Panc1 (cell line): ENCODE measurements at regions not wholly inside any gene's neighbourhood (a gene's known extent, or its start where the extent isn't known, plus 50 kb on each side); places are given as distances from the start of the nearest gene placed in this dataset.

Source experiments
- POLR2AphosphoS5 ChIP-seq: IDR thresholded peaks from 2 replicates; pipeline ENCODE4 v1.6.1; 2012; ENCODE audit warnings: mild to moderate bottlenecking, low read depth, low read length, moderate library complexity
- REST ChIP-seq, 2 experiments: IDR thresholded peaks; 2 replicates each; pipeline ENCODE4 v1.6.1; 2011 to 2012; ENCODE audit warnings: low read depth in 2 of 2, control low read depth in 1 of 2, low read length in 1 of 2, mild to moderate bottlenecking in 1 of 2, moderate library complexity in 1 of 2; ENCODE audit not compliant: insufficient read depth in 1 of 2
- SIN3A ChIP-seq: IDR thresholded peaks from 2 replicates; pipeline ENCODE4 v1.6.1; 2012; ENCODE audit warnings: low read depth, mild to moderate bottlenecking, low read length, moderate library complexity, borderline replicate concordance; ENCODE audit not compliant: insufficient read depth
- TCF7L2 ChIP-seq: IDR thresholded peaks from 2 replicates; pipeline ENCODE4 v1.6.1; 2011; ENCODE audit warnings: mild to moderate bottlenecking, low read depth, low read length, inconsistent platforms
- TF ChIP-seq, protein P1 (sequence below): fragments of 450-650 bp; IDR thresholded peaks from 2 replicates; pipeline ENCODE4 v1.5.1; 2017; ENCODE audit warnings: mild to moderate bottlenecking

GRCh38 chr2:196403471-196403870, 232.1 kb upstream of the STK17B start:
- TF ChIP-seq, protein P1, sequence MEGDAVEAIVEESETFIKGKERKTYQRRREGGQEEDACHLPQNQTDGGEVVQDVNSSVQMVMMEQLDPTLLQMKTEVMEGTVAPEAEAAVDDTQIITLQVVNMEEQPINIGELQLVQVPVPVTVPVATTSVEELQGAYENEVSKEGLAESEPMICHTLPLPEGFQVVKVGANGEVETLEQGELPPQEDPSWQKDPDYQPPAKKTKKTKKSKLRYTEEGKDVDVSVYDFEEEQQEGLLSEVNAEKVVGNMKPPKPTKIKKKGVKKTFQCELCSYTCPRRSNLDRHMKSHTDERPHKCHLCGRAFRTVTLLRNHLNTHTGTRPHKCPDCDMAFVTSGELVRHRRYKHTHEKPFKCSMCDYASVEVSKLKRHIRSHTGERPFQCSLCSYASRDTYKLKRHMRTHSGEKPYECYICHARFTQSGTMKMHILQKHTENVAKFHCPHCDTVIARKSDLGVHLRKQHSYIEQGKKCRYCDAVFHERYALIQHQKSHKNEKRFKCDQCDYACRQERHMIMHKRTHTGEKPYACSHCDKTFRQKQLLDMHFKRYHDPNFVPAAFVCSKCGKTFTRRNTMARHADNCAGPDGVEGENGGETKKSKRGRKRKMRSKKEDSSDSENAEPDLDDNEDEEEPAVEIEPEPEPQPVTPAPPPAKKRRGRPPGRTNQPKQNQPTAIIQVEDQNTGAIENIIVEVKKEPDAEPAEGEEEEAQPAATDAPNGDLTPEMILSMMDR: no peak
- TF ChIP-seq SIN3A (no peak), POLR2AphosphoS5 (no peak), TCF7L2 (no peak), REST (IDR thresholded peaks at IDR 0.05; ENCODE audit: insufficient read depth in 1 of 2, low read depth in 2 of 2, low read length in 1 of 2) (no peak)
